Activated CD8-positive, alpha-beta memory T cell treated with anti-CD3 and anti-CD28 coated beads for 1 hour (primary cell): ENCODE measurements at regions not wholly inside any gene's neighbourhood (a gene's known extent, or its start where the extent isn't known, plus 50 kb on each side); places are given as distances from the start of the nearest gene placed in this dataset.
"Not testable (repeated sequence)": the region's sequence is repeated elsewhere in the genome, so short reads cannot be mapped to it uniquely, and the experiment has no call there.

Source experiments
- DNase-seq, 2 donors: peaks; one replicate each; pipeline ENCODE4 v3.0.0-alpha.2; 2020; ENCODE audit warnings: low read depth in 1 of 2; ENCODE audit errors: extremely low read depth in 1 of 2

- DNase-seq, result no peak
Measured at GRCh38 chr2:64910523-64910922, 78.7 kb upstream of the SLC1A4 start.

DNA sequence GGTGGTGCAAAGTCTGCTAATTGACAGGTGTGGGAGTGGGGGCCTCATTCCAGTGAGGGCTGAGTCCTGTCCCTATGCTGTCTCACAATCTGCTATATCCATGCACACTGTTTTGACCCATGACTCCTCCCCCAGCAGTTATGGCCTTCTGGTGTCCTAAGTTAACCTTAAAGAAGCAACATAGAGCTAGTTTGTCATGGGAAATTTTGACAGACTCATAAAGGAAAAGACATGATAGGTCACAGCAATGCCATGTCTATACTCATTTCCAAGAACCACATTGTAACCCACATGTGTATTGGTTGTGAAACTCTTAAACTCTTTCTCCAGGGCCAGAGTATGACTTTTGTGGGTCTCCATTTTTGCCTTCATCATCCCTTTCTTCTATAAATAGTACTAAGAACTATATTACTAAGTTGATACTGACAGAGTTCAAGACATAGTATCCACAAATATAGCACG, 78.2 kb upstream of the SLC1A4 start:
- no peak for DNase-seq

DNA sequence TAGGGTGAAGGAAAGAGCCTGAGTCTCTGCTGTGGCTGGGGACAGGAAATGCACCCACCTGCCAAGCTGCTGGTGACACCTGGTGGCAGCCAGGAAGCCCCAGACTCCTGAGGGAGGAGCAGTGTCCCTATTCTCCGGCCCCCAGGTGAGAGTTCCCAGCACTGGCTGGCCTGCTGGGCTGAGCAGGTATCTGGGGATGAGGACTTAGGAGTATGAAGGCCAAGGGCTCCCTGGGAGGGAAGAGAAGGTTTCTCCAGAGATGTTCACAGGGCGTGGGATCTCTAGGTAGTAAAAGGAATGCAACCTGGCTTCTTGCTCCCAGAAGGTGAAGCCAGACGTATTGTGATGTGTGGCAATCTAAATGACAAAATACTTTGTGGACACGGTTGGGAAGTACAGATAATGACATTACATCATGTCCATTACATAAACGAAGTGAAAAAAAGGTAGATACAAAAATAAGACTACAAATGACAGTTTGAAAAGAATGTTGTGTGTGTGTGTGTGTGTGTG, 75.8 kb upstream of the SLC1A4 start:
- no peak for DNase-seq

DNA sequence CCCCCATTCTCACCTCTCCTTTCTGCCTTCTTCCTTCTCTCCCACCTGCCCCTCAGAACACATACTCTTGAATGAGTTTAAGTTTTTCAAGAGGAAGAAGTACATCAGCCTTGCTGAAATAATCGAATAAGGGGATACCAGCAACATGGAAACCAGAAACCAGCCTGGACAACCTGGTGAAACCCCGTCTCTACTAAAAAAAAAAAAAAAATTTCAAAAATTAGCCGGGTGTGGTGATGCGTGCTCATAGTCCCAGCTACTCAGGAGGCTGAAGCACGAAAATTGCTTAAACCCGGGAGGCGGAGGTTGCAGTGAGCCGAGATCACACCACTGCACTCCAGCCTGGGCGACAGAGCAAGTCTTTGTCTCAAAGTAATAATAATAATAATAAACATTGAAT, 75.0 kb upstream of the SLC1A4 start:
- no peak for DNase-seq

GRCh38 chr2:64914735-64915509, 74.3 kb upstream of the SLC1A4 start:
- DNase-seq, result no peak

- DNase-seq, result no peak
Measured at GRCh38 chr2:64915510-64915900, 73.7 kb upstream of the SLC1A4 start.

- DNase-seq, result no peak
Measured at GRCh38 chr2:64918220-64918886, 70.8 kb upstream of the SLC1A4 start.

DNA sequence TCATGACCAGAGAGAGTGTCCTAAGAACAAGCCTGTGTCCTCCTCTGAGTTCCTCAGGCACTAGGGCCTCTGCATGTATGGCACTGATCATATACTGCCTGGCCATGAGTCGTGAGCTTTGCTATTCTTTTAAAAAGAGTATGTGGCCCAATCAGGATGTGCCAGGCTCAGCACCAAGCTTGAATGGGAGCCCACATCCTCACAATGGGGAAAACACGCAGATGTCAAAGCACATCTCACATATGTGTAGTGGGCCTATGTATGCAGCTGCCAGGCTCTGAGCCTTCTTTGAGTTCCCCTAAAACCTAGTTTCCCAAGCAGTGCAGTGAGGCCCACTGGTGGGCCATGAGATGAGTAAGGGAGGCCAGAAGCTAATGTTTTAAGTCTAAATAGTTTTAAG, 69.9 kb upstream of the SLC1A4 start:
- DNase-seq, result no peak

- no peak for DNase-seq
Measured at GRCh38 chr2:64922482-64923384, 66.5 kb upstream of the SLC1A4 start.

GRCh38 chr2:64923385-64923710, 65.9 kb upstream of the SLC1A4 start:
- no peak for DNase-seq

DNA sequence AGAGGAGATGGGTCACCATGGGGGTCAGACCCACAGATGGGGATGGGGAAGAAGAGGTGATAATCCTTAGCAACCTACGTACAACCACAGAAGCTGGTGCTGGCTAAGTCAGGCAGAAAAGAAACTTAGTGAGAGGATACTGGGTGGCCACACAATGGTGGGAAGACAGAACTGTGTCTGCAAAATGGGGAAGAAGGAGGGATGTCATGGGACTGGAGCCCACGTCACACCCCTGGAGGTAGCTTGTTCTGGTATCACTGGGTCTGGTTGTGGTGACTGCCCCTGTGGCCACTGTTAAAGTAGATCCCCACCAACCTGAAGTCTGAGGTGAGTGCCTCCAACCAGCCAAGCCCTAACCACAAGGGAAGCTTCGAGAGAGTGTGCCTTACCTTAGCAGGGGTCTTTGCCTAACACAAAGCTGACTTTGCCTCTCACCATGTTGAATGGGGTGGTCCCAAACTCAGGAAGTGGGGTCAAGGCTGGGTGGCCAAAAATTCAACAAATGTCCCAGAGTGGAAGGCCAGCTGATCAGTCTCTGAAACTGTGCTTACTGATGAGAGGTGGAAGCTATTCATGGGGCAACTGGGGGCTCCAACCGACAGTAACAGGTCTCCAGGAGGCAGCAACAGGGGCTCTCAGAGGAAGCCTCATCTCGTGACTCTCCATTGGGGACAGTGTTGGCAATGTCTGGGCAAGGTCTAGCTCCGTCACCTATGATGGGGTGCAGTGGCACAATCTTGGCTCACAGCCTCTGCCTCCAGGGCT, 64.8 kb upstream of the SLC1A4 start:
- no peak for DNase-seq

- DNase-seq, result not testable (repeated sequence)
Measured at GRCh38 chr2:64925930-64926722, 63.1 kb upstream of the SLC1A4 start.

GRCh38 chr2:64928813-64929212, 60.4 kb upstream of the SLC1A4 start:
- DNase-seq, result no peak

DNA sequence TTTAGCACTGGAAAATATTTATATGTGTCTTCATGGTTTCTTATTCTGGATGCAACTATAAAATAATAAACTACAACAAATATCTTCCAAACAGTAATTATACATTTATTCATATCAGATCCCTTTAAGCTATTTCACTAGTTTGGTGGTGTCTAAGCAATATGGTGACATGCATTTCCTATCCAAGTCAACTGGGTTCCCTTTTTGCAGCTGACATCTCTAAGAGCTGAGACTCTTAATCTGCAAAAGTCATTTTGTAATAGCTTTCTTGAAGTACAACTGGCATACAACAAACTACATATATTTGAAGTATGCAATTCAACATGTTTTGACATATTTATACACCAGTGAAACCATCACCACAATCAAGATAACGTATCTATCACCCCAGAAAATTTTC, 59.9 kb upstream of the SLC1A4 start:
- DNase-seq, result no peak

DNA sequence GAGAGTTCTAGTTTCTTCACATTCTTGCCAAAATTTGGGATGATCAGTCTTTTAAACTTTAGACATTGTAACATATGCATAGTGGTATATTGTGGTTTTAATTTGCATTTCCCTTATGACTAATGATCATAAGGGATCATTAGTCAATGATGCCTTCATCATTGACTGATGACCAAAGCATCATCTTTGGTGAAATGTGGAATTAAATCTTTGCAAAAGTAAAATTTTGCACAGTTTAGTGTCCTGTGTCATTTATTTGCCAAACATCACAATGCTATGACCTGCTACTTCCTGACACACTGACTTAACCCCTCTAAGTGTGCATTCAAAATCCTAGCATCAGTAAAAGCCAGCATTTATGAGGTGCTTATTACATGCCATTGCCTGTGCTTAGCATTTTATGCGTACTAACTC, 58.9 kb upstream of the SLC1A4 start:
- no peak for DNase-seq

- DNase-seq, result no peak
Measured at GRCh38 chr2:64931246-64932115, 57.7 kb upstream of the SLC1A4 start.

DNA sequence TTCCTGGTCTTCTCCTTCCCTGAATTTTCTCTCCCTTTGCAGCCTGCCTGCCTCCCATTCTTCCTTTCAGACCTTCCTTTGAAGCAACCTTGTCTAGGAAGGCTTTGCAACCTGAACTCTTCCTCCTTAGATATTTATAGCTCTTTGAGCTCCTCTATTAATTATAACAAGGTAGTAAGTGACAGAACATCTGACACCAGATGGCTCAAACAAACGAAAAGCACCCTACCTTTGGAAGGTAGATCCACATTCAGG, 57.2 kb upstream of the SLC1A4 start:
- DNase-seq, result no peak

DNA sequence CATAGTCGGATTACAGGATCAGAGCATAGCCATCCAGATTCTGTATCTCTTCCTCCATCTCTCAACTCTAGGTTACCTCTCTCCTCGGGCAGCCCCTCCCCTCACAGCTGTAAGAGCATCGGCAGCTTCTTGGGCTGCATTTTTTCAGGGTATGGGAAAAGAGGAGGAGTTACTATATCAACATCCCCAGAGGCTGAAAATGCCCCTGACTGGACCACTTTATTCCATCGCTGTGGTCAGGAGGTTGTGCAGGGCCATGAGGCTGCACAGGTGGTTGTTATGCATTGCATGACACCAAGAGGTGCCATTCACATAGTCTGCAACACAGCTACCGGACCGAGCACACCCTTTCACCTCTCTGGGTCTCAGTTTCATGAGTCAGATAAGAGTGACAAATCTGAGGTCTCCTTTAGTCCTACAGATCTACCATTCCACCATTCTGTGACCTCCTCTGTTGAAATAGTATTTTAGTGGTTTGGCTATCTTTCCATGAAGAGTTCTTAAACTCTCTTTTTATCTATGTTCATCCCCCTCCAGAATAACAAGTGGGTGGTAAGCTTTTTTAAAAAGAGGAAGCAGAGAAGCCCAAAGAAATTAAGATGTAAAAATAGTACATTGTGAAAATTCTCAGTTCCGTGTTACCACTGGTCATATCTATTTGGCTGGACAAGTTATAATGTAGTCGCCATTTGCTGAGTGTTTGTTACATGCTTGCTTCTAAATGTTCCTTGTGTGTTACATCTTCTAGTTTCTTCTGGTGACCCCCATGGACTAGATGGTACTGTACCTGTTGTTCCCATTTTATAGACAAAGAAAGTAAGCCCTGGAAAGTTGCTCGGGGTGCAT, 56.6 kb upstream of the SLC1A4 start:
- no peak for DNase-seq
